HCT116 (cell line): ENCODE measurements at regions not wholly inside any gene's neighbourhood (a gene's known extent, or its start where the extent isn't known, plus 50 kb on each side); places are given as distances from the start of the nearest gene placed in this dataset.

Source experiments
- CTCF ChIP-seq, 3 experiments: fragments of 200-600 bp in 1 of 3; sonication (generic) in 1 of 3; IDR thresholded peaks in 2 of 3; conservative IDR thresholded peaks in 1 of 3; 2 replicates each; pipeline ENCODE4 v1.5.1; 2012 to 2017; ENCODE audit warnings: low read depth in 2 of 3, low read length in 2 of 3, antibody characterized with exemption in 1 of 3, borderline replicate concordance in 1 of 3, control low read depth in 1 of 3, mild to moderate bottlenecking in 1 of 3, mixed read lengths in 1 of 3, mixed run types in 1 of 3, moderate library complexity in 1 of 3; ENCODE audit not compliant: insufficient read depth in 1 of 3
- EZH2 ChIP-seq: fragments of 200-600 bp; sonication (generic); IDR thresholded peaks from 2 replicates; pipeline ENCODE4 v1.6.1; 2017; ENCODE audit warnings: antibody characterized with exemption, mixed run types
- FOSL1 ChIP-seq: IDR thresholded peaks from 2 replicates; pipeline ENCODE4 v1.6.1; 2012; ENCODE audit warnings: low read depth
- MAX ChIP-seq: IDR thresholded peaks from 2 replicates; pipeline ENCODE4 v1.6.1; 2012
- REST ChIP-seq: IDR thresholded peaks from 2 replicates; pipeline ENCODE4 v1.6.1; 2012; ENCODE audit warnings: low read depth
- TCF7L2 ChIP-seq: IDR thresholded peaks from 2 replicates; pipeline ENCODE4 v1.7.0; 2011; ENCODE audit warnings: borderline replicate concordance, inconsistent platforms; ENCODE audit not compliant: insufficient read depth, insufficient read length; ENCODE audit errors: extremely low read depth

DNA sequence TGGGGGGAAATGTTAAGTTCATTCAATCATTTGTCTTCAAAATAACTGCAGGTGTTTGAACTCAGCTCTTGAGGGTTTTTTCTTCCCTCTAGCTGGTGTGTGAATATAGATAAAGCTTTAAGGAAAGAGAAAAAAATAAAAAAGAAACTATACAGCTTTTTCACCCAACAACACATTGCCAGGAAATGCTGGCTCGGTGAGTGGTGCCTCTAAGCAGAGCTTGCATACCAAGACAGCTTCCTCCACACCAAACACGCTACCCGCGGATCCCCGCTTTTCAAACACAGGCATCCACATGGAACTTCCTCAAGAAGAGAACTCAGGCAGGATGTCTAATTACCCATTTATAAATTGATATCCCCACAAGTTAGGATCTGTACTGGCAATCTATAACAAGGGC is 69.8 kb upstream of the TANK start:
- no peak for TF ChIP-seq FOSL1
- TF ChIP-seq REST, result no peak
- no peak for TF ChIP-seq EZH2
- no peak for TF ChIP-seq CTCF (IDR thresholded peaks at IDR 0.05 in 2 of 3, conservative IDR thresholded peaks at IDR 0.05 in 1 of 3; ENCODE audit: borderline replicate concordance in 1 of 3, insufficient read depth in 1 of 3, low read depth in 2 of 3, low read length in 2 of 3)
- TF ChIP-seq TCF7L2, result no peak
- no peak for TF ChIP-seq MAX
